HEK293 (cell line): ENCODE measurements at regions not wholly inside any gene's neighbourhood (a gene's known extent, or its start where the extent isn't known, plus 50 kb on each side); places are given as distances from the start of the nearest gene placed in this dataset.

ENCODE experiments used
- CTCF ChIA-PET: fragments of 350-600 bp; formaldehyde crosslinking; extraction: SDS; loops from one replicate; lab custom pipeline; 2021; ENCODE audit warnings: antibody characterized with exemption; lab: Yijun Ruan, JAX
- POLR2A ChIA-PET: fragments of 300-600 bp; formaldehyde crosslinking; extraction: SDS; loops from one replicate; lab custom pipeline; 2020; ENCODE audit warnings: antibody characterized with exemption, inconsistent platforms; lab: Yijun Ruan, JAX
- H3K27ac ChIP-seq: fragments of 200-500 bp; sonication (Bioruptor generic); 2 replicates; pipeline ENCODE4 v1.5.1; 2014; ENCODE audit warnings: low read depth, low read length, control low read depth, inconsistent platforms; ENCODE audit errors: extremely low read depth
- H3K36me3 ChIP-seq, 2 experiments: fragments of 200-500 bp in 1 of 2; sonication (Bioruptor generic) in 1 of 2; 1 replicate in 1 of 2; 2 replicates in 1 of 2; pipeline ENCODE4 v1.5.1; 2014 to 2017; ENCODE audit warnings: inconsistent platforms in 2 of 2, low read length in 2 of 2; ENCODE audit not compliant: control insufficient read depth in 2 of 2, insufficient read depth in 1 of 2
- H3K4me1 ChIP-seq: fragments of 200-500 bp; sonication (Bioruptor generic); 2 replicates; pipeline ENCODE4 v1.5.1; 2014; ENCODE audit warnings: mild to moderate bottlenecking, low read length, inconsistent platforms; ENCODE audit not compliant: control insufficient read depth, insufficient read depth
- H3K4me3 ChIP-seq: 2 replicates; pipeline ENCODE4 v1.5.1; 2011; ENCODE audit warnings: low read depth, mild to moderate bottlenecking, control low read depth, low read length, moderate library complexity
- H3K9me3 ChIP-seq: fragments of 200-500 bp; sonication (Bioruptor generic); 2 replicates; pipeline ENCODE4 v1.5.1; 2014; ENCODE audit warnings: low read depth, low read length, inconsistent platforms; ENCODE audit not compliant: control insufficient read depth, insufficient read depth
- GLI2 ChIP-seq: fragments of 450-650 bp; formaldehyde crosslinking; IDR thresholded peaks from 2 replicates; pipeline ENCODE4; 2017; ENCODE audit warnings: missing biosample characterization, missing genetic modification characterization, low read depth, borderline replicate concordance
- HOXD13 ChIP-seq: sonication (generic); formaldehyde crosslinking; IDR thresholded peaks from 2 replicates; pipeline ENCODE4 v1.8.0; 2022; ENCODE audit warnings: missing genetic modification reagents, borderline replicate concordance
- KLF7 ChIP-seq: fragments of 450-650 bp; formaldehyde crosslinking; IDR thresholded peaks from 2 replicates; pipeline ENCODE4 v1.5.1; 2016; ENCODE audit warnings: missing biosample characterization, missing genetic modification characterization, borderline replicate concordance
- PRDM1 ChIP-seq: fragments of 450-650 bp; formaldehyde crosslinking; IDR thresholded peaks from 2 replicates; pipeline ENCODE4; 2016; ENCODE audit warnings: missing biosample characterization, missing genetic modification characterization
- RBAK ChIP-seq: fragments of 450-650 bp; formaldehyde crosslinking; IDR thresholded peaks from 2 replicates; pipeline ENCODE4 v1.5.1; 2016; ENCODE audit warnings: missing biosample characterization, missing genetic modification characterization
- SETDB1 ChIP-seq: IDR thresholded peaks from one replicate; pipeline ENCODE4 v1.6.1; 2017; ENCODE audit warnings: mild to moderate bottlenecking, low read length, moderate library complexity, mixed read lengths; ENCODE audit not compliant: insufficient read length
- ZBTB17 ChIP-seq: fragments of 450-650 bp; formaldehyde crosslinking; IDR thresholded peaks from 2 replicates; pipeline ENCODE4 v1.5.1; 2016; ENCODE audit warnings: missing biosample characterization, missing genetic modification characterization
- ZIC2 ChIP-seq: fragments of 450-650 bp; formaldehyde crosslinking; IDR thresholded peaks from 2 replicates; pipeline ENCODE4 v1.5.1; 2016; ENCODE audit warnings: missing biosample characterization, missing genetic modification characterization
- ZNF184 ChIP-seq: fragments of 450-650 bp; IDR thresholded peaks from 2 replicates; pipeline ENCODE4 v1.5.1; 2018; ENCODE audit warnings: missing biosample characterization, mild to moderate bottlenecking, missing genetic modification characterization
- ZNF211 ChIP-seq: fragments of 450-650 bp; formaldehyde crosslinking; IDR thresholded peaks from 2 replicates; pipeline ENCODE4 v1.5.1; 2016; ENCODE audit warnings: low read depth, missing biosample characterization, missing genetic modification characterization
- ZNF585B ChIP-seq: fragments of 450-650 bp; formaldehyde crosslinking; IDR thresholded peaks from 2 replicates; pipeline ENCODE4 v1.5.1; 2016; ENCODE audit warnings: missing biosample characterization, missing genetic modification characterization
- ZNF621 ChIP-seq: fragments of 450-650 bp; formaldehyde crosslinking; IDR thresholded peaks from 2 replicates; pipeline ENCODE4 v1.5.1; 2017; ENCODE audit warnings: missing biosample characterization, missing genetic modification characterization
- ZNF747 ChIP-seq: fragments of 450-650 bp; formaldehyde crosslinking; IDR thresholded peaks from 2 replicates; pipeline ENCODE4 v1.5.1; 2016; ENCODE audit warnings: missing biosample characterization, missing genetic modification characterization
- ZNF768 ChIP-seq: fragments of 450-650 bp; formaldehyde crosslinking; IDR thresholded peaks from 2 replicates; pipeline ENCODE4 v1.5.1; 2018; ENCODE audit warnings: missing biosample characterization, mild to moderate bottlenecking, missing genetic modification characterization
- TF ChIP-seq, protein P1 (sequence below): fragments of 450-650 bp; formaldehyde crosslinking; optimal IDR thresholded peaks from 2 replicates; pipeline ENCODE3; 2016; ENCODE audit warnings: missing biosample characterization, mild to moderate bottlenecking, missing genetic modification characterization
- TF ChIP-seq, protein P2 (sequence below): fragments of 450-650 bp; IDR thresholded peaks from 2 replicates; pipeline ENCODE4 v1.5.1; 2018; ENCODE audit warnings: missing biosample characterization, missing genetic modification characterization
- TF ChIP-seq, protein P3 (sequence below): fragments of 450-650 bp; formaldehyde crosslinking; IDR thresholded peaks from 2 replicates; pipeline ENCODE4 v1.5.1; 2016; ENCODE audit warnings: missing biosample characterization, missing genetic modification characterization

DNA sequence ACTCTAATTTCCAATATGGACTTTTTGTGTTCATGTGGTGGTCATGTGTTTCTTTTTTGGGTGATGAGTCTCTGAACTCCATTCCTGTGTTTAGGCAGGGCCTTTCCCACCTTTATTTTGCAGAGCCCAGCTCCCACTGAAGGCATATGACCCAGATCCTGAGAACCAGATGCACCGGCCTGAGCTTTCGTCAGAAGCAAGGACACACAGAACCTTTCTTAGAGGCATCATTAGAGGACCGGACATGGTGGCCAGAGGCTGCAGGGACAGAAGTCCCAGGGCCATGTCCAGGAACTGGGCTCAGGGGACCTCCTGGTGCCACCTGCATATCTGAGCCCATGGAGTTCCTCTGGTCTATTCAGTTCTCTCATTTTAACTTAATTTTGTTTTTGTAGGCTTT lies 200.9 kb upstream of the ZNF32 start:
- H3K9me3 ChIP-seq, result no peaks in the 10 kb centered on the region
- POLR2A ChIA-PET, result no interaction called here
- TF ChIP-seq ZNF768 (tag by site-specific recombination) (no peak), KLF7 (no peak)
- no peak overlapping the region for H3K27ac ChIP-seq
- no peak overlapping the region for H3K4me3 ChIP-seq
- CTCF ChIA-PET, result no interaction called here
- H3K36me3 ChIP-seq, result no peaks in the 10 kb centered on the region
- H3K4me1 ChIP-seq, result peaks cover 3% of the 10 kb centered on the region; the same call in 1 of the 2 replicates

DNA sequence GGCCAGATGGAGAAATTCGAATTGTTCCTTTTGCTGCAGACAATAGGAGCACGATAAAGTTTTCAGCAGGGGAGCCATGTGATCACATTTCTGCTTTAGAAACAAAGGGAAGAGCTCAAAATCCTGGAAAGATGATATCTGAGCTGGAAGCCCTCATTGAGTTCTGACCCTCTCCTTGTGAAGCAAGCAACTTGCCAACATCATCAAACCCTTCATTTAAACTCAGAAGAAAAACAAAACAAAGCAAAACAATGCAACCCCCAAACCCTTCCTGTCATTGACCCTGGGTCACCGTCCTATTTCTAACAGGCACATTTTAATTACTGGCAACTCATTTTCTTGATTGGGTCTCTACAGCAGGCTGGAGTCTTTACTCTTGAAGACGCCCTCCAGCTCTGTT lies 198.3 kb upstream of the ZNF32 start:
- Histone ChIP-seq H3K9me3 (no peaks in the 10 kb centered on the region), H3K27ac (no peak overlapping the region), H3K36me3 (no peaks in the 10 kb centered on the region), H3K4me3 (no peak overlapping the region), H3K4me1 (no peaks in the 10 kb centered on the region)
- CTCF ChIA-PET, result interaction anchor here (0.5 kb wide), 1 partner anchor 25 kb away, joined by 5 read pairs; no protein-coding TSS in a partner anchor
- POLR2A ChIA-PET, result no interaction called here
- TF ChIP-seq ZNF621 (tag by site-specific recombination), result no peak
- no peak for TF ChIP-seq SETDB1
- TF ChIP-seq PRDM1 (tag by site-specific recombination), result no peak
- TF ChIP-seq GLI2, result no peak
- TF ChIP-seq, protein P1, sequence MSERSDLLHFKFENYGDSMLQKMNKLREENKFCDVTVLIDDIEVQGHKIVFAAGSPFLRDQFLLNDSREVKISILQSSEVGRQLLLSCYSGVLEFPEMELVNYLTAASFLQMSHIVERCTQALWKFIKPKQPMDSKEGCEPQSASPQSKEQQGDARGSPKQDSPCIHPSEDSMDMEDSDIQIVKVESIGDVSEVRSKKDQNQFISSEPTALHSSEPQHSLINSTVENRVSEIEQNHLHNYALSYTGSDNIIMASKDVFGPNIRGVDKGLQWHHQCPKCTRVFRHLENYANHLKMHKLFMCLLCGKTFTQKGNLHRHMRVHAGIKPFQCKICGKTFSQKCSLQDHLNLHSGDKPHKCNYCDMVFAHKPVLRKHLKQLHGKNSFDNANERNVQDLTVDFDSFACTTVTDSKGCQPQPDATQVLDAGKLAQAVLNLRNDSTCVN (tag by site-specific recombination), result no peak
- no peak for TF ChIP-seq ZIC2 (tag by site-specific recombination)

DNA sequence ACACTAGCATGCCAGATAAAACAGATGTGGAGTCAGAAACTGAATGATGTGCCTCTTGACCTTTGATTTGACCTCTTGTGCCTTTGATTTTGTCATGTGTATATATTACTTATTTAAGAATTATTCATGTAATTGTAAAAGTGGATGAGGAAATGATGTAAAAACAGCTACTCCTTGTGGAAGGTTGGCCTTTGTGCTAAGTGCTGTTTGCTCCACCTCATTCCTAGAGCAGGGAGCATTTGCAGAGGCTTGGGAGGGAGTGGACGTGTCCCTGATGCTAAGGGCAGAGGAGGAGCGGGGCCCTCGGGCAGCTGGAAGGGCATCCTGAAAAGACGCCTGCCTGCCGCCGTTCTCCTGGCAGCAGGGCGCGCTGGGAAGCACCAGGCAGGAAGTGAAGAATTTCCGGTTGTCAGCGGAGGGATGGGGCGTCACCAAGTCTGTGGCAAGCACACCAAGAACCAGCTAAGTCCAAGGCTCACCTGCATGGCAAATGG lies 197.6 kb upstream of the ZNF32 start:
- Histone ChIP-seq H3K4me3 (no peak overlapping the region), H3K36me3 (no peaks in the 10 kb centered on the region), H3K9me3 (no peaks in the 10 kb centered on the region), H3K4me1 (no peaks in the 10 kb centered on the region), H3K27ac (no peak overlapping the region)
- ChIA-PET POLR2A (no interaction called here), CTCF (interaction anchor here (0.5 kb wide), 1 partner anchor 25 kb away, joined by 5 read pairs; no protein-coding TSS in a partner anchor)
- TF ChIP-seq ZBTB17 (tag by site-specific recombination) (no peak), ZNF585B (tag by site-specific recombination) (no peak), ZNF211 (no peak), ZIC2 (tag by site-specific recombination) (no peak), ZNF184 (tag by site-specific recombination) (no peak), RBAK (tag by site-specific recombination) (no peak), ZNF747 (tag by site-specific recombination) (no peak), HOXD13 (CRISPR knock-in tag) (no peak)
- TF ChIP-seq, protein P2, sequence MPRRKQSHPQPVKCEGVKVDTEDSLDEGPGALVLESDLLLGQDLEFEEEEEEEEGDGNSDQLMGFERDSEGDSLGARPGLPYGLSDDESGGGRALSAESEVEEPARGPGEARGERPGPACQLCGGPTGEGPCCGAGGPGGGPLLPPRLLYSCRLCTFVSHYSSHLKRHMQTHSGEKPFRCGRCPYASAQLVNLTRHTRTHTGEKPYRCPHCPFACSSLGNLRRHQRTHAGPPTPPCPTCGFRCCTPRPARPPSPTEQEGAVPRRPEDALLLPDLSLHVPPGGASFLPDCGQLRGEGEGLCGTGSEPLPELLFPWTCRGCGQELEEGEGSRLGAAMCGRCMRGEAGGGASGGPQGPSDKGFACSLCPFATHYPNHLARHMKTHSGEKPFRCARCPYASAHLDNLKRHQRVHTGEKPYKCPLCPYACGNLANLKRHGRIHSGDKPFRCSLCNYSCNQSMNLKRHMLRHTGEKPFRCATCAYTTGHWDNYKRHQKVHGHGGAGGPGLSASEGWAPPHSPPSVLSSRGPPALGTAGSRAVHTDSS (tag by site-specific recombination), result no peak
- TF ChIP-seq, protein P3, sequence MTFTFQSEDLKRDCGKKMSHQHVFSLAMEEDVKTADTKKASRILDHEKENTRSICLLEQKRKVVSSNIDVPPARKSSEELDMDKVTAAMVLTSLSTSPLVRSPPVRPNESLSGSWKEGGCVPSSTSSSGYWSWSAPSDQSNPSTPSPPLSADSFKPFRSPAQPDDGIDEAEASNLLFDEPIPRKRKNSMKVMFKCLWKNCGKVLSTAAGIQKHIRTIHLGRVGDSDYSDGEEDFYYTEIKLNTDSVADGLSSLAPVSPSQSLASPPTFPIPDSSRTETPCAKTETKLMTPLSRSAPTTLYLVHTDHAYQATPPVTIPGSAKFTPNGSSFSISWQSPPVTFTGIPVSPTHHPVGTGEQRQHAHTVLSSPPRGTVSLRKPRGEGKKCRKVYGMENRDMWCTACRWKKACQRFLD (tag by site-specific recombination), result no peak
